ENCODE measurements at regions not wholly inside any gene's neighbourhood (a gene's known extent, or its start where the extent isn't known, plus 50 kb on each side); places are given as distances from the start of the nearest gene placed in this dataset.

DNA sequence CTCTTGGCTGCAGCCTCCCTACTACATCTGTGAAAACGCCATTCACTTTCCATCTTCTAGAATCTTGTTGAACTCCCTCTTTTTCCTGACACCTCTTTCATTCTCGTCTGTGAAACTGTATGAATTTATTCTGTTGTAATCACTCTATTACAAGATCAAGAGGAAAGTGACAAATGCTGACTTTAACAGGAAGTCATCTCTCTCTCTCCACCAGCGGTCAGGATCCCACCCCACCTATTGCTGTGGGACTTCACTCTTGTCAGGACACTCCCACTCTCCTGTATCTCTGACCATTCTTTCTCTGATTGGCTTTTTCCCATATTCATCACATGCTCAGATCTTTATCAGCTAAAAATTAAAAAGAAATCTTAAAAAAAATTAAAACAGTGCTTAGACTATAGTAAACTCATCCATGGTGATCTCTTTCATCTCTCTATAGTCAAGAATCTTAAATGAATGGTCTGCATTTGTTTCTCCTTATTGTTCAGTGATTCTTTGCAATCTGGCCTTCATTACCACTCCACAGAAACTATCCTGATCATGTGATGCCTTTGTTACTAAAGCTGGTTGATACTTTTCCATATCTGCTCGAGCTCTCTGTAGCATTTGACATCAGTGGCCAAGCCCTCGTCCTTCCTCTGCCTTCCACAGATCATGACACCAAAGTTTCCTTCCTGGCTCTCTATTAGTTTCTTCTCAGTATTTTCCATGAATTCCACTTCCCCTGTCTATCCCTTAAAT, 113.6 kb downstream of the UCHL5 start:
- BruUV-seq (replicated peaks), result no TSS peak
- Histone ChIP-seq H3K9me1 (ENCODE audit: control insufficient read depth, insufficient read depth, low read length) (no peaks in the 10 kb centered on the region), H3K4me3 (no peak overlapping the region), H4K20me1 (replicated peaks; ENCODE audit: control insufficient read depth, insufficient read depth, low read length) (no peaks in the 10 kb centered on the region), H3K36me3 (ENCODE audit: control insufficient read depth, insufficient read depth, low read length) (no peaks in the 10 kb centered on the region), H3K27ac (ENCODE audit: extremely low read depth, low read depth, low read length) (no peak overlapping the region), H3K79me2 (ENCODE audit: control insufficient read depth, insufficient read depth, low read length) (no peaks in the 10 kb centered on the region), H3K4me1 (replicated peaks in 1 of 2; ENCODE audit: control insufficient read depth in 2 of 2, insufficient read depth in 2 of 2, low read length in 2 of 2) (no peaks in the 10 kb centered on the region), H2AFZ (ENCODE audit: low read depth, low read length) (no peak overlapping the region), H3K4me2 (ENCODE audit: insufficient read depth, low read length) (no peak overlapping the region), H3K9ac (ENCODE audit: insufficient read depth in 1 of 2, low read depth in 2 of 2, low read length in 2 of 2) (no peak overlapping the region), H3K27me3 (ENCODE audit: control insufficient read depth in 2 of 2, insufficient read depth in 2 of 2, low read length in 2 of 2) (0 out of 5 replicates have a peak, but pooled peaks cover 0 to 4% of the 10 kb centered on the region in 2 experiments), H3K9me3 (replicated peaks; ENCODE audit: control insufficient read depth, insufficient read depth, low read depth, low read length) (no peaks in the 10 kb centered on the region)
- DNase-seq (ENCODE audit: extremely low read depth in 1 of 4, low spot score in 3 of 4) (no peak), FAIRE-seq (no peak), ATAC-seq (0 out of 3 replicates have a peak, but pooled peaks have one; percentile 37)
- CTCF ChIA-PET (ENCODE audit: low intra/inter-chr PET ratio), result no interaction called here
- POLR2A ChIA-PET, result interaction anchor here (0.6 kb wide), 1 partner anchor 11 kb away, joined by 3 read pairs; no protein-coding TSS in a partner anchor
- intact Hi-C loops (cut with micrococcal nuclease), result no loop called here
- 4% methylated on average over 5 of the region's 5 CpGs for WGBS (ENCODE audit: insufficient coverage, low coverage, missing lambda C conversion rate)
- TF ChIP-seq, protein P1, sequence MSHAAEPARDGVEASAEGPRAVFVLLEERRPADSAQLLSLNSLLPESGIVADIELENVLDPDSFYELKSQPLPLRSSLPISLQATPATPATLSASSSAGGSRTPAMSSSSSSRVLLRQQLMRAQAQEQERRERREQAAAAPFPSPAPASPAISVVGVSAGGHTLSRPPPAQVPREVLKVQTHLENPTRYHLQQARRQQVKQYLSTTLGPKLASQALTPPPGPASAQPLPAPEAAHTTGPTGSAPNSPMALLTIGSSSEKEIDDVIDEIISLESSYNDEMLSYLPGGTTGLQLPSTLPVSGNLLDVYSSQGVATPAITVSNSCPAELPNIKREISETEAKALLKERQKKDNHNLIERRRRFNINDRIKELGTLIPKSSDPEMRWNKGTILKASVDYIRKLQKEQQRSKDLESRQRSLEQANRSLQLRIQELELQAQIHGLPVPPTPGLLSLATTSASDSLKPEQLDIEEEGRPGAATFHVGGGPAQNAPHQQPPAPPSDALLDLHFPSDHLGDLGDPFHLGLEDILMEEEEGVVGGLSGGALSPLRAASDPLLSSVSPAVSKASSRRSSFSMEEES (CRISPR knock-in tag; IDR thresholded peaks at IDR 0.05), result peak; percentile 60
- TF ChIP-seq MCM7 (IDR thresholded peaks at IDR 0.05), result no peak
- in situ Hi-C loops (cut with MboI), result no loop called here

DNA sequence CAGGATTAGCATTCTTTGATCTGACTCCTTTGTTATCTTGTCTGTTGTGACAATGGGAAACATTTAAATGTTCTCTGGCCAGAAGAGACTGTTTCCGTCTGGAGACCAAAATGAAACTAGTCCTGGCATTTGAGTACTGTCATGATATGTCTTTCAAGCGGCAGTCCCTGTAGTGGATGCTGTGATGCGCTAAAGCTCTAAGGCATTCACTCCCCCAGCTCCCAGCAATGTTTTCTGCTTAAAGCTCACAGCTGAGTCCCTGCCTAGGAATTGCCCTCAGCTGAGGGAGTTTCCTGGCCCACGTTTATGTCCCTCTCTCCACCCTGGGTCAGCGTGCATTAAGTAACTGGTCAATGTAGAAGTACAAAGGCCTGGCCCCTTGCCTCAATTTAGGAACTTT, 109.4 kb downstream of the UCHL5 start:
- no TSS peak for BruUV-seq (replicated peaks)
- TF ChIP-seq, protein P2, sequence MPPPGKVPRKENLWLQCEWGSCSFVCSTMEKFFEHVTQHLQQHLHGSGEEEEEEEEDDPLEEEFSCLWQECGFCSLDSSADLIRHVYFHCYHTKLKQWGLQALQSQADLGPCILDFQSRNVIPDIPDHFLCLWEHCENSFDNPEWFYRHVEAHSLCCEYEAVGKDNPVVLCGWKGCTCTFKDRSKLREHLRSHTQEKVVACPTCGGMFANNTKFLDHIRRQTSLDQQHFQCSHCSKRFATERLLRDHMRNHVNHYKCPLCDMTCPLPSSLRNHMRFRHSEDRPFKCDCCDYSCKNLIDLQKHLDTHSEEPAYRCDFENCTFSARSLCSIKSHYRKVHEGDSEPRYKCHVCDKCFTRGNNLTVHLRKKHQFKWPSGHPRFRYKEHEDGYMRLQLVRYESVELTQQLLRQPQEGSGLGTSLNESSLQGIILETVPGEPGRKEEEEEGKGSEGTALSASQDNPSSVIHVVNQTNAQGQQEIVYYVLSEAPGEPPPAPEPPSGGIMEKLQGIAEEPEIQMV (tag; conservative IDR thresholded peaks at IDR 0.05; ENCODE audit: low read depth), result no peak
- no peak for TF ChIP-seq ADNP (tag; IDR thresholded peaks at IDR 0.05)
- TF ChIP-seq ESRRA (IDR thresholded peaks at IDR 0.05; ENCODE audit: borderline replicate concordance, low read depth), result no peak
- TF ChIP-seq, protein P3, sequence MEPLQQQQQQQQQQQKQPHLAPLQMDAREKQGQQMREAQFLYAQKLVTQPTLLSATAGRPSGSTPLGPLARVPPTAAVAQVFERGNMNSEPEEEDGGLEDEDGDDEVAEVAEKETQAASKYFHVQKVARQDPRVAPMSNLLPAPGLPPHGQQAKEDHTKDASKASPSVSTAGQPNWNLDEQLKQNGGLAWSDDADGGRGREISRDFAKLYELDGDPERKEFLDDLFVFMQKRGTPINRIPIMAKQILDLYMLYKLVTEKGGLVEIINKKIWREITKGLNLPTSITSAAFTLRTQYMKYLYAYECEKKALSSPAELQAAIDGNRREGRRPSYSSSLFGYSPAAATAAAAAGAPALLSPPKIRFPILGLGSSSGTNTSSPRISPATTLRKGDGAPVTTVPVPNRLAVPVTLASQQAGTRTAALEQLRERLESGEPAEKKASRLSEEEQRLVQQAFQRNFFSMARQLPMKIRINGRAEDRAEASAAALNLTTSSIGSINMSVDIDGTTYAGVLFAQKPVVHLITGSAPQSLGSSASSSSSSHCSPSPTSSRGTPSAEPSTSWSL (CRISPR knock-in tag; IDR thresholded peaks at IDR 0.05; ENCODE audit: borderline replicate concordance), result no peak
- TF ChIP-seq EP400 (IDR thresholded peaks at IDR 0.05), result no peak
- TF ChIP-seq, protein P4, sequence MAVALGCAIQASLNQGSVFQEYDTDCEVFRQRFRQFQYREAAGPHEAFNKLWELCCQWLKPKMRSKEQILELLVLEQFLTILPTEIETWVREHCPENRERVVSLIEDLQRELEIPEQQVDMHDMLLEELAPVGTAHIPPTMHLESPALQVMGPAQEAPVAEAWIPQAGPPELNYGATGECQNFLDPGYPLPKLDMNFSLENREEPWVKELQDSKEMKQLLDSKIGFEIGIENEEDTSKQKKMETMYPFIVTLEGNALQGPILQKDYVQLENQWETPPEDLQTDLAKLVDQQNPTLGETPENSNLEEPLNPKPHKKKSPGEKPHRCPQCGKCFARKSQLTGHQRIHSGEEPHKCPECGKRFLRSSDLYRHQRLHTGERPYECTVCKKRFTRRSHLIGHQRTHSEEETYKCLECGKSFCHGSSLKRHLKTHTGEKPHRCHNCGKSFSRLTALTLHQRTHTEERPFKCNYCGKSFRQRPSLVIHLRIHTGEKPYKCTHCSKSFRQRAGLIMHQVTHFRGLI (CRISPR knock-in tag; IDR thresholded peaks at IDR 0.05), result no peak

More for the DNA sequence above, 109.4 kb downstream of the UCHL5 start:
- H3K4me2 ChIP-seq (ENCODE audit: insufficient read depth, low read length), result no peak overlapping the region
- no peaks in the 10 kb centered on the region for H4K20me1 ChIP-seq (replicated peaks; ENCODE audit: control insufficient read depth, insufficient read depth, low read length)
- no peaks in the 10 kb centered on the region for H3K36me3 ChIP-seq (ENCODE audit: control insufficient read depth, insufficient read depth, low read length)
- H3K9ac ChIP-seq (ENCODE audit: insufficient read depth in 1 of 2, low read depth in 2 of 2, low read length in 2 of 2), result no peak overlapping the region
- H3K79me2 ChIP-seq (ENCODE audit: control insufficient read depth, insufficient read depth, low read length), result no peaks in the 10 kb centered on the region
- 7% methylated on average over 5 of the region's 5 CpGs for WGBS (ENCODE audit: insufficient coverage, low coverage, missing lambda C conversion rate)
- 0 out of 5 replicates have a peak, but pooled peaks cover 0 to 4% of the 10 kb centered on the region in 2 experiments for H3K27me3 ChIP-seq (ENCODE audit: control insufficient read depth in 2 of 2, insufficient read depth in 2 of 2, low read length in 2 of 2)
- no peak overlapping the region for H3K4me3 ChIP-seq
- in situ Hi-C loops (cut with MboI) (no loop called here), intact Hi-C loops (cut with micrococcal nuclease) (no loop called here)
- ATAC-seq (peak; percentile 52; the same call in 2 of the 3 replicates), DNase-seq (ENCODE audit: extremely low read depth in 1 of 4, low spot score in 3 of 4) (no peak), FAIRE-seq (no peak)
- H3K9me1 ChIP-seq (ENCODE audit: control insufficient read depth, insufficient read depth, low read length), result no peaks in the 10 kb centered on the region
- CTCF ChIA-PET (ENCODE audit: low intra/inter-chr PET ratio), result no interaction called here
- no peaks in the 10 kb centered on the region for H3K9me3 ChIP-seq (replicated peaks; ENCODE audit: control insufficient read depth, insufficient read depth, low read depth, low read length)
- POLR2A ChIA-PET, result interaction anchor here (1.0 kb wide), 1 partner anchor 27 kb away, joined by 4 read pairs; no protein-coding TSS in a partner anchor
- H3K4me1 ChIP-seq (replicated peaks in 1 of 2; ENCODE audit: control insufficient read depth in 2 of 2, insufficient read depth in 2 of 2, low read length in 2 of 2), result peaks cover 0 to 5% of the 10 kb centered on the region in 2 experiments; a peak in 2 of 5 replicates
- no peak overlapping the region for H2AFZ ChIP-seq (ENCODE audit: low read depth, low read length)
- no peak overlapping the region for H3K27ac ChIP-seq (ENCODE audit: extremely low read depth, low read depth, low read length)

Data from K562 (cell line).